Lung microvascular endothelial cell (primary cell): ENCODE measurements at regions not wholly inside any gene's neighbourhood (a gene's known extent, or its start where the extent isn't known, plus 50 kb on each side); places are given as distances from the start of the nearest gene placed in this dataset.

Experiments
- DNase-seq, 2 donors: peaks; one replicate each; pipeline versions ENCODE4 v3.0.0 to v3.0.0-alpha.2; 2010; ENCODE audit warnings: low read depth in 2 of 2

- DNase-seq = no peak
Measured at GRCh38 chr12:107521826-107522355, 163.7 kb upstream of the PWP1 start.

- DNase-seq = peak in 1 of 2 donors; percentile 3
Measured at GRCh38 chr12:107522692-107523477, 162.7 kb upstream of the PWP1 start.

DNA sequence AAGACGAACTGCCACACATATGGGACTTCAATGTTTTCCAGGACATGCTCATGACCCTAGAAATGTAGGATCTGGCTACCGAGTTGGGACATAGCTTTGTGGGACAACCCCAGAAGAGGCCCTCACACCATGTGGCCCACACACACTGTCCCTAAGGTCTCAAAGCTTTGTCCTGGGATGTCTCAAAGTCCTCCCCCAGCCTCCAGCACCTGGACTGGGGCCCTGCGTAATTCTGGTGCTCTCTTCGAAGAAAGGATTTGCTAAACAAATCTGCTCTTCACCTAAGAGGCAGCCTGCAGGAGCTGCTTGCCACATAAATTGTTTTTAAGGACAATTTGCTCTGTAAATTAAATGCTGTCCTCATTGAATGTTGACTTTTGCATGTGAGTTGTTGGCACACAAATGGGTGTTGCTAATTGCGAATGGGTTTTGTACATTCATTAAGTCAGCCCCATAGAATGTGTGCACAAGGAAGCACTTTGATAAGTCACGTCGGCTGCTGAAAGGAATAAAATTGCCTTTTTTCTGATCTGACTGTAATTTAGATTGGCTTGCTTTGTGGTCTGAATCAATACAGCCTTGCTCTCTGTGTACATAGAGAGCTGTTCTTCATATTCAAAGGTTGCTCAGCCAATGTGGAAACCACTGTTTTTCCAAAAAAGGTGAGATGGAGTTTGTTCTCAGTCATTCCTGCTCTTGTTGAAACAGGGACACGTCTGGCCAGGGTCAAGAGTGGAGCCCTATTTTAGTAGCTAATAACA, 161.6 kb upstream of the PWP1 start:
- DNase-seq = no peak

DNA sequence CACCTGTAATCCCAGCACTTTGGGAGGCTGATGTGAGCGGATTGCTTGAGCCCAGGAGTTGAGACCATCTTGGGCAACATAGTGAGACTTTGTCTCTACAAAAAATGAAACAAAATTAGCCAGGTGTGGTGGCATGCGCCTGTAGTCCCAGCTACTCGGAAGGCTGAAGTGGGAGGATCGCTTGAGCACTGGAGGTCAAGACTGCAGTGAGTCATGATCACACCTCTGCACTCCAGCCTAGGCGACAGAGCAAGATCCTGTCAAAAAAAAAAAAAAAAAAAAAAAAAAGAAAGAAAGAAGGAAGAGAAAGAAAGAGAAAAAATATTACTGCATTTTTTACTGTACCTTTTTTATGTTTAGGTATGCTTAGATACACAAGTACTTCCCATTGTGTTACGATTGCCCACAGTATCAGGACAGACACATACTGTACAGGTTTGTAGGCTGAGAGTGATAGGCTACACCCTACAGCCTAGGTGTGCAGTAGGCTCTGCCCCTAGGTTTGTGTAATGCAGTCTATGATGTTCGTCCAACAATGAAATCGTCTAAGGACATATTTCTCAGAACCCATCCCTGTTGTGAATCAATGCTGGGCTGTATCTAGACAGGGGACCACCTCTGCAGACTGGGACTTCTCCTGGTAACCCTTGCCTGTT, 160.4 kb upstream of the PWP1 start:
- DNase-seq = no peak

- DNase-seq = no peak
Measured at GRCh38 chr12:107525719-107526554, 159.7 kb upstream of the PWP1 start.

GRCh38 chr12:107526555-107527180, 158.9 kb upstream of the PWP1 start:
- no peak for DNase-seq

DNA sequence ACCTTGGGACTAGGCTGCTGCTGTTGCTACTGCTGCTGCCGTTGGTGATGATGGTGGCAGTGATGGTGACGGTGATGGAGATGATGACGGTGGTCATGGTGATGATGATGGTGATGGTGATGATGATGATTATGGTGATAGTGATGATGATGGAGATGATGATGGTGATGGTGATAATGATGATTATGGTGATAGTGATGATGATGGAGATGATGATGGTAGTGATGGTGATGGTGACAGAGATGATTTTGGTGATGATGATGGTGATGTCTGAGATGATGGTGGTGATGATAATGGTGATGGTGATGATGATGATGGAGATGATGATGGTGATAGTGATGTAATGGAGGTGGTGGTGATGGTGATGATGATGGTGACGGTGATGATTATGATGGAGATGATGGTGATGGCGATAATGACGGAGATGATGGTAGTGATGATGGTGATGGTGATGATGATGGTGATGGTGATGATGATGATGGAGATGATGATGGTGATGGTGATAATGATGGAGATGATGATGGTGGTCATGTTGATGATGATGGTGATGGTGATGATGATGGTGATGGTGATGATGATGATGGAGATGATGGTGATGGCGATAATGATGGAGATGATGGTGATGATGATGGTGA, 156.8 kb upstream of the PWP1 start:
- DNase-seq = no peak

GRCh38 chr12:107529991-107530390, 155.6 kb upstream of the PWP1 start:
- no peak for DNase-seq

GRCh38 chr12:107530701-107531100, 154.9 kb upstream of the PWP1 start:
- DNase-seq = no peak

DNA sequence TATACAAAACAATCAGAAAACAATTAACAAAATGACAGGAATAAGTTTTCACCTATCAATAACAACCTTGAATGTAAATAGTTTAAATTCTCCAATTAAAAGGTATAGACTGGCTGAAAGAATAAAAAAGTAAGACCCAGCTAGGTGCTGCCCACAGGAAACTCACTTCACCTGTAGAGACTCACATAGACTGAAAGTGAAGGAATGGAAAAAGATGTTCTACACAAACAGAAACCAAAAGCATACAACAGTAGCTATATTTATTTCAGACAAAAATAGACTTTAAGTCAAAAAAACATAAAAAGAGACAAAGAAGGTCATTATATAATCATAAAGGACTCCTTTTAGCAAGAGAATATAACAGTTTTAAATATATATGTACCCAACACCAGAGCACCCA, 152.4 kb upstream of the PWP1 start:
- no peak for DNase-seq

DNA sequence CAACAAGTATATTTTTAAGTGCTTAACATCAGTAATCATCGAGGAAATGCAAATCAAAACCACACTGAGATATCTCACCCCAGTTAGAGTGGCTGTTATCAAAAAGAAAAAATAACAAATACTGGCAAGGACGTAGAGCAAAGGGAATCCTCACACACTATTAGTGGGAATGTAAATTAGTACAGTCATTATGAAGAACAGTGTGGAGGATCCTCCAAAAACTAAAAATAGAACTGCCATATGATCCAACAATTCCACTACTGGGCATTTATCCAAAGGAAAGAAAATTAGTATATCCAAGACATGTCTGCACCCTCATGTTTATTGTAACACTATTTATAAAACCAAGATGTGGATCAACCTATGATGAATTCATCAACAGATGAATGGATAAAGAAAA, 149.0 kb upstream of the PWP1 start:
- no peak for DNase-seq

- DNase-seq = no peak
Measured at GRCh38 chr12:107537464-107538119, 148.0 kb upstream of the PWP1 start.

DNA sequence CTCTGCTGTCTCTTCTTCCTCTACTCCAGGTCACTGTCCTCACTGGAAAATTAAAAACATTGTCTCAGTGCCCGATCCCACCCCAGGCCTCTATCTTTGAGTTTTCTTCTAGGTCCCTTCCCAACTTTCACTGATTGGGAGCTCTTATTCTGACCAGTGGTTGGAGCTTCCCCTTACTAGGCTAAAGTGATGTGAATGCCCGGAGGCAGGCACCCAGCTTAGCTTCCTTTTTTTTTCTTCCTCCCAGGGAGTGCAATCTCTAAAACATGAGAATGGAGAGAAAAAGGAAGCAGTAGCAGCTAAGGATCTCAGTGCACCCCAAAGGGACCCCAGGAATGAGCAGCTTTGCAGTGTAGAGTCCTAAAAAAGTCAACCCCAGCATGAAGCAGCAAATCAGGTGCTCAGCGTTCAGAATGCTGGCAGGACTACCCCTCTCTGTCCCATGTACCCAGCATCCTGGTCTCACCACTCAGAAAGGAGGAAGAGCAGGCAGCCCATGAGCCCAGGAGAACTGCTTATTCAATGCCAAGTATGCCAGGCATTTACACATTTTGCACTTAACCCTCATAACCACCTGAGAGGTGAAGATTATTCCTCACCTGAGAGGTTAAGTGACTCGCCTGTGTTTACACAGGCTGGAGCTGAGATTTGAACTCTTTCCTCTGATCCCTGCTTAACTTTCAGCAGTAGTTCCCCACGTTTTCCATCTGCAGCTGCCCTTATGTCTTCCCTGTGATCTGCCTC, 146.2 kb upstream of the PWP1 start:
- no peak for DNase-seq

- no peak for DNase-seq
Measured at GRCh38 chr12:107541001-107541705, 144.4 kb upstream of the PWP1 start.

DNA sequence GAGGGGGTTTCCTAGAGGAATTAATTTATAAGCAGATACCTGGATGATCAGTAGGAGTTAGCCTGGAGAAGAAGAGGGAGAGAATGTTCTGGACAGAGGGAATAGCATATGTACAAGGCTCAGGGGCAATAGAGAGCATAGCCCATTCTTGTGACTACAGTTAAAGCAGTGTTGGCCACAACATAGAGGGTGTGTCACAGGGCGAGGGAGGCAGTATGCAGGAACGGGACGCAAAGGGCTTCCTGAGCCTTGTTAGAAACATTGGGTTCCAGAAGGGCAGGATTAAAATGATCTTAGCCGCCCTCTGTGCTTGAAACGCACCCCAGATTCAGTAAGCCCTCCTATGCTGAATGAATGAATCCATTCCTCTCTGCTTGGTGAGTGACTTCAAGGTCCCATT, 142.2 kb upstream of the PWP1 start:
- no peak for DNase-seq

DNA sequence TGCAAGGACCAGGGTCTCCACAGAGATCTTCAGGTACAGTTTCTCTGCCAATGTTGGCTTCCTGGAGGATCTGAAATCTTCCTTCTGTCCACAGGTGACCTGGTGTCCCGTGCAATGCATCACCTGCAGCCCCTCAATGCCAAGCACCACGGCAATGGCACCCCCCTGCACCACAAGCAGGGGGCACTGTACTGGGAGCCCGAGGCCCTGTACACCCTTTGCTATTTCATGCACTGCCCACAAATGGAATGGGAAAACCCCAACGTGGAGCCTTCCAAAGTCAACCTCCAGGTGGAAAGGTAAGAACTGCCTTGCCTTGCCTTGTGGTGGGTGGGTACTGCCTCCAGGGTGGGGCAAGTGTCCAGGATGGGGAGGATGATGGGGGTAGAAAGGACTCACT, 141.8 kb upstream of the PWP1 start:
- no peak for DNase-seq

- DNase-seq = no peak
Measured at GRCh38 chr12:107544937-107545336, 140.7 kb upstream of the PWP1 start.

GRCh38 chr12:107545737-107546353, 139.8 kb upstream of the PWP1 start:
- no peak for DNase-seq
